CD4-positive, alpha-beta T cell treated with Interleukin-4 for 4 hours (primary cell): ENCODE measurements at regions not wholly inside any gene's neighbourhood (a gene's known extent, or its start where the extent isn't known, plus 50 kb on each side); places are given as distances from the start of the nearest gene placed in this dataset.

ENCODE experiments used
- DNase-seq: peaks from one replicate; pipeline ENCODE4 v3.0.0-alpha.2; 2020

DNA sequence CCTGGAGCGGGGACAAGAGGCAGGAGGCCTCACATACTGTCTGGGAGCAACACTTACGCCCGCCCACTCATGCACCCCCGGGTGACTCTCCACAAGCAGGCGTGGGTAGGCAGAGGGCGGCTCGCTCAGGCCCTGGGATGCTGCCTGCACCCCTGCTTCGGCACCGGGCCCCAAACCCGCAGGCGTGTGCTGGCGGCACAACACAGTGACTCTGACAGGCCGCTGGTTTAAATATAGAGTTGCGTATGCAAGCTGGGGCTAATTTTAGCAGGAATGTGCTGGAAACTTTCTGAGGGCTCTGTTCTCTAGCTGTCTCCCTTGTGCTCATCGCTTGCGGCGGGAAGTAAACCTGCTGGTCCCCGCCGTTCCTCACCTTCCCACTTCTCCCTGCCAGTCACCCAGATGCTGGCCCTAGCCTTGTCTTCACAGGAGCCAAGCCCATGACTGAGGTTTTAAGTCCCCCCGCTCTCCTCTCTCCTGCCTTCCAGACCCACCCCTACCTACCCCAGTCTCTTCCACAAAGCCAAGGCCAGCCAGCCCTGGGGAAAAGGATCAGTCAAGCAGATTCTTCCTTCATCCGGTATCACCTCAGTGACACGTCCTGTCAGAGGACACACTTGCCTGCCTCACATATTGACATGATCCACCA is 94.5 kb upstream of the FOXP4 start:
- no peak for DNase-seq

DNA sequence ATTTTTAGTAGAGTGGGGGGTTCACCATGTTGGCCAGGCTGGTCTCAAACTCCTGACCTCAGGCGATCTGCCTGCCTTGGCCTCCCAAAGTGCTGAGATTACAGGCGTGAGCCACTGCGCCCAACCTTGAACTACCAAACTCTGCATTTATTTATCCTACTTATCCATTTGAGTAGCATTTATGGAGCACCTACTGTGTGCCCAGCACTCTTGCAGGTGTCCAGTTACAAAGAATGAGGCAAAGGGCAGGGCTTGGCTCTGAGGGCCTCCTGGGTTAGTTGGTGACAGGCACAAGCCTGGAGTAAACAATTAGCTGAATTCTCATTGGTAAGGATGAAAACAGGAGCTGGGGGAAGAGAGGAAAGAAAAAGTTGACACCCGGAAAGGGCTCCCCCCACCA is 93.4 kb upstream of the FOXP4 start:
- DNase-seq = no peak

GRCh38 chr6:41453244-41453643 is 92.9 kb upstream of the FOXP4 start:
- no peak for DNase-seq

DNA sequence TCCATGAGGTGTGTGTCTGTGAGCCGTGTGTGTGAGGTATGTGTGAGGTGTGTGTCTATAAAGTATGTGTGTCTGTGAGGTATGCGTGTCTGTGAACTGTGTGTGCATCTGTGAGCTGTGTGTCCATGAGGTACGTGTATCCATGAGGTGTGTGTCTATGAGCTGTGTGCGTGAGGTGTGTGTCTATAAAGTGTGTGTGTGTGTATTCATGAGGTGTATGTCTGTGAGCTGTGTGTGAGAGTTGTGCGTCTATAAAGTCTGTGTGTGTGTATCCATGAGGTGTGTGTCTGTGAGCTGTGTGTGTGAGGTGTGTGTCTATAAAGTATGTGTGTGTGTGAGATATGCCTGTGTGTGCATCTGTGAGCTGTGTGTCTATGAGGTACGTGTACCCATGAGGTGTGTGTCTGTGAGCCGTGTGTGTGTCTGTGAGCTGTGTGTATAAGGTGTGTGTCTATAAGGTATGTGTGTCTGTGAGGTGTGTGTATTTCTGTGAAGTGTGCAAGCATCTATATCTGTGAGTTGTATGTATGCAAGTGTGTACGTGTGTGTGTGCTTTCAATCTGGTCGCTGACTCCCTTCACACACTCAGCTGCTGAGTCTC is 91.9 kb upstream of the FOXP4 start:
- no peak for DNase-seq

GRCh38 chr6:41455410-41455809 is 90.8 kb upstream of the FOXP4 start:
- DNase-seq = no peak

GRCh38 chr6:41455818-41456217 is 90.4 kb upstream of the FOXP4 start:
- no peak for DNase-seq

DNA sequence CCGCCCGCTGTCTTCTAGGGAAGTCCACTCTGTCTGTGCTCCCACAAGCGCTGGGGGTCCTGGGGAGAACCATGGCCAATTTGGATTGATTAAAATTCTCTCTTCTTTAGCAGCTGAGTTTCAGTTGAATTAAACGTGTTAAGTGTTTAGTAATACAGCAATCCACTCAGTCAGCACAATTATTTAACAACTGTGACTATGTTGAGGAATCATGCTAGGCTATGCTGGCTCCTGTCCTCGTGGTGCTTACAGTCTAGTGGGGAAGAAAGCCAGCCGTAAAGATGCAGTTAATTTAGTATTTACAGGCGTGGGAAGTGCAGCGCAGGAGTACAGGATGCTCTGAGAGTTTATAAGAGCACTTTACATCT is 88.9 kb upstream of the FOXP4 start:
- no peak for DNase-seq

GRCh38 chr6:41459738-41460137 is 86.4 kb upstream of the FOXP4 start:
- no peak for DNase-seq

DNA sequence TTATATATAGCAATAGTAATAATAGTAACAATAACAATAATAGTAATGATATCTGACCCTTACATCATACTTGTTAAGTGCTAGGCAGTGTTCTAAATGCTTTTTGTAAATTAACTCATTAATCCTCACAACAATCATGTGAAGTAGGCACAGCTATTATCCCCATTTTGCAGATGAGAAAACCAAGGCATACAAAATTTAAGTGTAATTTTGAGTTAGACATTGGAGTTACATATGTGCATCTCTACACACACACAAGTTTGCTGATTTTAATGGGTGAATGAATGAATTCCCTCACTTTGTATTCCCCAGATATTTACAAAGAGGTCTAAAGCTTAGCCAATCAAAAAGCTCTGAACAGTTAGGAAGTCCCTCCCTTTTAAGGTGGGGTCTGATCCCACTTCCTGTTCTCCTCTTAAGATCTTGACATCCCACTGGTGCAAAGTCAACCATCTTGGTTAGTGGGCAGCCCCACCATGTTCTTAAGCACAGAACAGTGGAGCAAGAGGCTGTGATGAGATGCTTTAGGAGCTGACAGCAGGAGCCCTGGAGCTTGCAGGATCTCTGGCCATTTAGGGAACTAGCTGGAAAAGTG is 85.3 kb upstream of the FOXP4 start:
- no peak for DNase-seq

DNA sequence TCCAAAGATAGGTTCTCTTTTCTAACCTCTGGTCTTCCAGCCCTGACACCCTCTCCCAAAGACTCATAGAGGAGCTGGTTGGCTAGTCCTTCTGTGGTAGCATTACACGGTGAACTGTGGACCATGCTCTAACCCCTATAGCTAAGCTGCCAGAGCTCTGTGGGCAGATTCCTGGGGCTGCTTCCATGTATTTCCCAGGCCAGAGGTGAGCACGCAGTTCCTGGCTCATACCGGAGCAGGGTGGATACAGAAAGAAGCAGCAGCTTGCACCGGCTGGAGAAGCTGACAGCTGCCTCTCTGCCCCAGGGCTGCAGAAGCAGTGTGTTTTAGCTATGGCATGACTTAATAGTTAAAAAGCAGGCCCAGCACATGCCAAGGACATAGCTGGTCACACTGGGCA is 84.1 kb upstream of the FOXP4 start:
- DNase-seq = no peak

- DNase-seq = peak; percentile 5
These were observed 82.9 kb upstream of the FOXP4 start for GRCh38 chr6:41463062-41463930.

GRCh38 chr6:41464019-41464418 is 82.2 kb upstream of the FOXP4 start:
- no peak for DNase-seq

GRCh38 chr6:41464481-41464880 is 81.7 kb upstream of the FOXP4 start:
- no peak for DNase-seq

- no peak for DNase-seq
These were observed 79.7 kb upstream of the FOXP4 start for GRCh38 chr6:41466437-41466990.

- no peak for DNase-seq
These were observed 79.1 kb upstream of the FOXP4 start for GRCh38 chr6:41467061-41467460.

DNA sequence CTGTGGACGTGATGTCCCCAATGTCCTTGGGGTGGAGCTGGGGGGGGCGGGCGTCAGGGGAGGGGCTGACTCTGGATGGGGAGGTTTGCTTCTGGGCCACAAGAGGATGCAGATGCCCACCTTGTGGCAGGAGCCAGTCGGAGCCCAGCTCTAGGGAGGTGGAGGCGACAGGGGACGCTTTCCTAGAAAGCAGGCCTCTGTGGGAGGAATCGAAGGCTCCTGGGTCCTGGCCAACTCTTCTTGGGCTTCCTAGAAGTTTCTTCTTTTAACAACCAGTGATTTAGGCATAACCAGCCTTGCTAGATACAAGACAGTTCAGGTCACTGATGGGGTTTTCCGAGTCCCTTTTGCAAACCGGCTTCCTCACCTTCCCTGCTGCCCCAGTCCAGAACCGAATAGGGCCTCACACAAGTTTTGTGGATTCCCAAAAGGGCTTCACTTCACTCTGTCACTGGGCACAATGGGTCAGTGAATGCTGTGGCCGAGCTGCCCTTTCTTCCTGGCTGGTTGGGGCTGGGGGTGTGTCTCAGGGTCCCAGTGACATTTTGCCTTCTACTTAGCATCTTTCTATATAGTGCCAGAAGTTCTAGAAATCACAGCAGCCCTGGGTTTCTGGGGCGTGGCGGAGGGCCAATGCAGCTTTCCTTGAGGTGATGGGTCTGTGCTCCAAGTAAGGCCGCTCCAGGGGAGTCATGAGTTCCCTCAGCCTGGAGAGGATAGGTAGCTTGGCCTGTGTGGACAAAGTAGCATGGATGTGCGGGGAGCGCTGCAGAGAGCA is 78.4 kb upstream of the FOXP4 start:
- no peak for DNase-seq

GRCh38 chr6:41469156-41470028 is 76.8 kb upstream of the FOXP4 start:
- no peak for DNase-seq

GRCh38 chr6:41470029-41470330 is 76.2 kb upstream of the FOXP4 start:
- DNase-seq = no peak

- DNase-seq = no peak
These were observed 75.7 kb upstream of the FOXP4 start for GRCh38 chr6:41470331-41471063.

DNA sequence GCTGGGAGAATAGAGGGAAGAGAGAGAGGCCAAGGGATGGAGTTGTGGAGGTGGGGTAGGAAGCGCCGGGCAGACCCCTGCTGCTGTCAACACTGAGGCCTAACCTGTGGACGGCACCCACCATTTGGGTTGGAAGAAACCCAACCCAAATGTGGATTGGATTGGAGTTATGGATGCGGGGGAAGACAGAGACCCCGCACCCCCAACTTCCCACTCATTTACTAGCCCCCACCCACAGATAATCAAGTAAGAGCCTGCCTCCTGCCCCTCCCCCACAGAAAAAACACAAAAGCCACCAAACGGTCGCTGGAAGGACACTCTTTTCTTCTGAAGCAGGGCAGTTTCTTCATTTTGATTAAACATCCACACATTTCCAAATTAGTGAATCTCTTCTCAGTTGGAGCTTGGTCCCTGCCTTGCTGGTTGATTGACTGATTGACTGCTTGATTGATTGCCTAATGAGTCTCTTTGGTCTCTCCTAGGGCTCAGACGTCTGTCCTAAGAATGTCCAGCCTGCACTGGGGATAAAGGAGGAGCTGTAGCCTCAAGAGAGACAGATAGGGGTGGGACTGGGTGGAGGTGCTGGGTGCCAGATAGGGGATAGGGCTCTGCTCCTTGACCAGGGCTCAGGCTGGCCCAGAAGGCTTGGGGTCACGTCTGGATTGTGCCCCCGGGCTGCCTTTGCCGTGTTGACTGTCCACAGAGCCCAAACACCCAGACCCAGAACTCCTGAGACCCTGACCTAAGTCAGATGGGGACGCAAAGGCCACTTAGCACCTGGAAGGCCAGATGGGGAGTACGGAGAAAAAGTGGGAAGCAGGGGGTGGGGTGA is 74.9 kb upstream of the FOXP4 start:
- no peak for DNase-seq
